GM21737 (cell line): ENCODE measurements at regions not wholly inside any gene's neighbourhood (a gene's known extent, or its start where the extent isn't known, plus 50 kb on each side); places are given as distances from the start of the nearest gene placed in this dataset.
"Not testable (repeated sequence)": the region's sequence is repeated elsewhere in the genome, so short reads cannot be mapped to it uniquely, and the experiment has no call there.

Experiments used
- ATAC-seq: cut with Tn5 transposase; IDR thresholded peaks from one replicate; pipeline ENCODE4 v1.9.1; 2021; ENCODE audit warnings: mild to moderate bottlenecking, moderate library complexity; ENCODE audit not compliant: unreplicated experiment

DNA sequence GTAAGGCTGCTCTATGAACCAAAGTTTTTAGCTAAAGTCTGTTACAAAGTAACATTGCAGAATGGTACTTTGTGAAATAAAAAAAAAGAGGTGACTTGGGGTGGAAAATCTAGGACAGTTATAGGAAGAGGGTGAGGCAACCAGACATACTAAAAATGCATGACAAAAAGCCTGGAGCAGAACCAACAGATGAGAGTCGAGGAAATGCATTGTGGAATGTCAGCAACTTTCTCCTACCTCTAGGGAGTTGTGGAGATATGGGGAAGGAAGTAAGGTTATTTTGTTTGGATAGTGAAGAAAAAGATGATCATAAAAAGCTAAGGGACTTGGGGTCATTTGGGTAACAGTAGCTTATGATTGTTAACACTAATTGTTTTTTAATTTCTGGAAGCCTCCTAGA, 295.6 kb downstream of the S1PR1 start:
- ATAC-seq = no peak

DNA sequence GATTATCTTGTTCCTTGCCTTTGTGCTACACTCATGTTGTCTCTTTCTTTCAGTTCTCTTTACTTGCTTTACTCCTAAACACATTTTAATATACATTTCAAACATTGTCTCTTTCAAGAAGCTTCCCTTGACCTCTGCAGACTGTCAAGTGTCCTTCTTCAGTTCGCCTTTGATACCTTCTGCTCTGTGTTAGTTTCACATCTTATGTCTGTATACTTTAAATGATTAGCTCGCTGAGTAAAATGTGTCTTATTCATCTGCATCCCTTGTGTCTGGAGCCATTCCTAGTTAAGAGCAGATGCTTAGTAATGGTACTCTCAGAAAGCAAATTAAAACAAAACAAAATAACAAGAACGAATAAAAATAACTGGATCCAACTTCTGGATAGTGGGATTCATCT, 303.3 kb downstream of the S1PR1 start:
- no peak for ATAC-seq

DNA sequence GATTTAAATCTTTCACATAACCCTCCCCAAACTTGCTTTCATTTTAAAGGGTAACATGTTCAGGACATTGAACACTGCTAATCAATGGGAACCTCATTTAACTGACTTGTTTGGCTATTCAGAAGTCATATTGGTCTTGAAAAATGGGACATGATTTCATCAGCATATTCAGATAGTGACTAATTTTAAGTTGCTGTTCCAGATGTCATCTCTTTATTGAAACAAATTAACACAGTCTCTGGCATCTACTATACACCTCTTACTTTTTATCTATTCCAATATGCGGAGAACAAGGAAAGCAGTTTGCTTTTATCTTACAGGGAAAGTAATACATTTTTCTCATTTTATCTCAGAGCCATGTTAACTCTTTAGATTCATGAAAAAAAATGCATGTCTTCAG, 310.1 kb downstream of the S1PR1 start:
- ATAC-seq = no peak

DNA sequence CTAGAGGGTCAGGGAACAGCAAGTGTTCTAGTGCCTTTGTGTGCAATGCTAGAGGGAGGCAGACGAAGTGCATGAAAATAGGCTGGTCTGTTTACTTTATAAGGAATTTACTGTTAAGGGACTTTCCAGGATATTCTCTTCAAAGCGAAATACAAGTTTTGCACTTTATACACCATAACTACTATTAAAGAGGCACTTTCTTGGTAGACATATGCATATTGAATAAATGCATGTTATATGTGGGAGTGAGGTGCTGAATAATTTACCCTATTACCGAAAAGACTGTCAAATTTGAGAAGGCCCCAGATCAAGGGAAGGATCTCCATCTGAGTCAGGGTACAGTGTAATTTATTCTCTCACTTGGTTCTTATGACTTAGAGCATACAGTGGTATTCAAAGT, 310.5 kb downstream of the S1PR1 start:
- no peak for ATAC-seq

DNA sequence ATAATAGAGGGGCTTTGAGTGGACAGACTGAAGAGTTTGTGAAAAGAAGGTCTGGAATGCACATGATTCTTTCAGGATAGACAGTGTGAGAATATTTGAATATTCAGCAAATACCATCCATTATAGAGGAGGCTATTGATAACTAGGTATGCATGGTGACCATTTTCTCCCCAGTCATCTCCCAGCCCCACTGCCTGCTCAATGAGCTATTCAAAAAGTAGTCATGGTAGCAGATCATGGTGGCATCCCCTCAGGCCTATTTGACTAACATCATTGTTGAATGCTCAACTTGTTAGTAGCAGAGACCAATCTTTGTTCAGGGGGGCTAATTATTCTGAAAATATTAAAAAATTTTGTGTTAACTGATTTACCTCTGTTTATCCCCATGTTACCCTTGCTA, 311.6 kb downstream of the S1PR1 start:
- ATAC-seq = no peak

DNA sequence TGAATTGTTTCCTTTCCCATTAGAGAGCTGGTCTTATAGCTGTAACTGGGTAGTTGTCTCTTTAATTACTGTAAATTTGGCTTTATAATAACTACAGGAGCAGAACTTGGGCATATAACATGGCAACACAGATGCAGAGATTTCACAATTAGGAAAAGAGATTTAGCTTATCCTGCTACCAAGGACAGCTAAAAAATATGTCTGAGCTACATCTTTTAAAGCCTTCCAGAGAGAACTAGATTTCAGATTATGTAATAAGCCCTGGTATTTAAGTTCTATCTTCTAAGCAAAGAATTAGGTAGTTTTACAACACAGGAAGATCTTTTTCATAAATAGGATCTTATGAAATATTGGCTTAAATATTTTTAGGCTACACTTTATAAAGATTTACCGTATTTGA, 313.8 kb downstream of the S1PR1 start:
- no peak for ATAC-seq

DNA sequence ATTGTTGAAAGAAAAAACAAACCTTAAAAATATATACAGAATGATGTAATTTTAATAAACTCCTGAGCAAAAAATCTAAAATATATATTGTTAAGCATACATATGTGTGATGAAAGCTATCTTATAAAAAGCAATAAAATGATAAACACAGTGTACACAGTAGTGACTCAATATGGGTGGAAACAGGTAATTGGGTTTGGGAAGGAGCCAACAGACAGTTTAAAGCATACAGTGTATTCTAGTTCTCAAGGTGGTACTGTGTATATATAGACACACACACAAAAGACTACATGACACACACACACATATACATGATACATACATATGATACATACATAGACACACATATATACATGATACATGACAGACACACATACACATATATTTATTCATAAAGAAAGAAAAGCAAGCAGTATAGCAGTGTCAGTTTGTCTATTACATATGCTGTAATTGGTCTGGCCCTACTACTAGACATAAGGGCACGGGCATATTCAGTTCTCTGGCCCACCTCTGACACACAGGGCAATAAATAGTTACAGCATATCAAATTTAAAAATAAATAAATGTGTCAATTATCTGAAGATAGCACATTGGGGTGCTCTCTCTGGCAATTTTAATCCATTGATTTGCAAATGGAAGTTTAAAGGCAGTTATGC, 330.2 kb downstream of the S1PR1 start:
- ATAC-seq = no peak

DNA sequence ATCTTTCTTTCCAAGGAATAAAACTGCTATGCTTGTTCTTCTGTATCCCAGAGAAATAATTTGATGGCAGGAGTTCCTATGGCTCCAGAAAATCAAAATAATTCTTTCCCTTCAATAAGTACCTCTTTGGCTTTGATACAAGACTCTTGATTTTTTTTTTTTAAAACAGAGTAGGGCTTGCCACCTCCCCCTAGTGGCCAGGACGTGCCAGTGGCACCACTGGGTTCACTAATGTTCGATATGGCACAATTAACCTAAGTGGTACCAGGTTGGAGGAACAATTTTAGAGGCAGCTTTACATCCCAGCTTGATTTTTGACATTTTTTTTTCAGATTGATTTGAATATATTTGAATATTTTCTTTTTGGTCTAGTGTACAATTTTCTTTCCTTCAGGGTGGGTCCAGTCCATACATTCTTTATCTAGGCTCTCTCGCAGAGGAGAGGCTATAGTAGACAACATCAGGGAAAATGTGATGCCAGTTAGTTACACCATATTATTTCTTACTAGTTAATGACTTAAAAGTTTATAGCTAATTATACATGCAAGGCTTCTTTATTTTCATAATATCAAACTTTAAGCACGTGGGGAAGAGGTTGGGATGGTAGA, 330.9 kb downstream of the S1PR1 start:
- ATAC-seq = peak; percentile 78

DNA sequence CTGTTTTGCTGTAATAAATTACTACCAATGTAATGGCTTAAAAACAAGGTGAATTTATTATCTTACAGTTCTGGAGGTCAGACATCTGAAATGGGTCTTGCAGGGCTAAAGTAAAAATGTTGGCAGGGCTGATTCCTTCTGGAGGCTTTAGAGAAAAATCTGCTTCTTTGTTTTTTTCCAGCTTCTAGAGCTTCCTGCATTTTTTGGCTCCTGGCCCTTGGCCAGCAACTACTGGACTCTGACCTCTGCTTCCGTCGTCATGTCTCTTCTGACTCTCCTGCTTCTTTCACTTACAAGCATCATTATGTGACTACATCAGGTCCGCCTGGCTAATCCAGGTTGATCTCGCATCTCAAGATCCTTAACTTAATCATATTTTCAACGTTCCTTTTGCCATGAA, 350.9 kb downstream of the S1PR1 start:
- ATAC-seq = no peak

DNA sequence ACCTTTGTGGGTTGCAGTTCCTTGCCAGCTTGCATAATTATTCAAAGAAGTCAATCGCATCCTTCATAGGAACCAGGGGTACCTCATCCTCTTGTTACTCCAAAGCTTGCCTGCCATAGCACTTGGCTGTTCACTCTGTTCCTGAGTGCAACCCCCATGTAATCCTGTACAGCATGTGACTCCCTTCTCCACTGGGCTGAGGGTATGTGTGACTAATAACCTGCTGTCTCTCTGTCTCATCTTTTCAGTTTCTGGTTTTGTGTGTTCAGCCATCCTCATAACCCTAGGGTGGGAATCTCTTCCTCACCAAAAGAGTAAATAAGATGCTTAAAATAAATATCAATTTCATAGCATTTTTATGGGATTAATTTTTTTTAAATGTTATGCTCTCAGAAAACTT, 351.9 kb downstream of the S1PR1 start:
- ATAC-seq = no peak

DNA sequence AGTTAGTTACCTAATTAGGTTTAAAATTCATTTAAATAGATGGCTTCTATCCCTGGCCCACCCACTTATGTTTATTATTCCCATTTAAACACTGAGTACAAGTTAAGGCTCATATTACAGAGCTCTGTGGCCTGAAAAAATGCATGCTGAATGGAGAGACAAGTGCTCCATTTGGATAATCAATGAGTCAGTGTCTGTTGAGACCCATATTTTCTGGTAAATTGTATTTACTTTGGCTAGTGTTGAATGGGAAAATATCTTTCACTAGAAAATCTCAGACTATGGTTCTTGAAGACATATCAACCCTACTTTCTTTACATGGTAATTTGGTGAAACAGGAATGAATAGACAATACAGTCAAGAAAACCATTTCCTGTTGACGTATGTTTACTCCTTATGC, 356.0 kb downstream of the S1PR1 start:
- ATAC-seq = no peak

DNA sequence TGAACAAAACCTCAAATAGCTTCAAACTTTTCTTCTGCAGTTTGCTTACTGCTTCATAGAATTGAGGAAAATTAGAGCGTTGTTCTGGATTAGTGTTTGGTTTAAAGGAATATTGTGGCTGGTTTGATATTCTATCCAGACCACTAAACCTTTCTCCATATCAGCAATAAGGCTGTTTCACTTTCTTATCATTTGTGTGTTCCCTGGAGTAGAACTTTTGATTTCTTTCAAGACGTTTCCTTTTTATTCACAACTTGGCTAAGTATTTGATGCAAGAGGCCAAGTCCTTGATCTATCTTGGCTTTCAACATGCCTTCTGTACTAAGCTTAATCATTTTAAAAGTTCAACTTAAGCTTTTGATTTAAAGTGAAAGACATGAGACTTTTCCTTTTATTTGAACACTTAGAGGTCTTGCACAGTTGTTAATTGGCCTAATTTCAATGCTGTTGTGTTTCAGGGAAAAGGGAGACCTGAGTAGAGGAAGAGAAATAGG, 359.1 kb downstream of the S1PR1 start:
- ATAC-seq = no peak

DNA sequence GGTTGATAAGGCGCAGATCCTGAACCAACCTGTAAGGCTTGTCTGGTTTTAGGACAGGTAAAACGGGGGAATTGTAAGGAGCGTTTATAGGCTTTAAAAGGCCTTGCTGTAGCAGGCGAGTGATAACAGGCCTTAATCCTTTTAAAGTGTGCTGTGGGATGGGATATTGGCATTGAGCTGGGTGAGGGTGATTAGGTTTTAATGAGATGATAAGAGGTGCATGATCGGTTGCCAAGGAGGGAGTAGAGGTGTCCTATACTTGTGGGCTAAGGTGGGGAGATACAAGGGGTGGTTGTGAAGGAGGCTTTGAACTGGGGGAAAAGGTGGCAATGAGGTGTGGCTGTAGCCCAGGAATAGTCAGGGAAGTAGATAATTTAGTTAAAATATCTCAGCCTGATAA, 363.8 kb downstream of the S1PR1 start:
- ATAC-seq = not testable (repeated sequence)

DNA sequence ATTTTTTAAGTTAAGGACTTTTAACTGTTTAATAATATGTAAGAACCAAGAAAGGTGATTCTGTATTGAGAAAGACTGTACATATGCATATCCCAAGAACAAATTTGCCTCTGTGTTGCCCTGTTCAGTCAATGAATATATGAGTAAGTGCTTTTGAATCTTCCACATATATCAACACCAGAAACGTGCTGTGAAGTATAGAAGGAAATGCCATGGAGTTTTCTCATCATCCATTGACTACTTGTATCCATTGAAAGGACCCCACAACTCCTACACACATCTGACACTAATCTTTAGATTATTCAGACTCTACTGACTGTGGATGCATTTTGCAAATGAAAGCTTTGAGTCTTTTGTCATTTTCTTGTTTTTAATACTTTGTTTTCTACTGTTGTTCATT, 366.9 kb downstream of the S1PR1 start:
- ATAC-seq = no peak

DNA sequence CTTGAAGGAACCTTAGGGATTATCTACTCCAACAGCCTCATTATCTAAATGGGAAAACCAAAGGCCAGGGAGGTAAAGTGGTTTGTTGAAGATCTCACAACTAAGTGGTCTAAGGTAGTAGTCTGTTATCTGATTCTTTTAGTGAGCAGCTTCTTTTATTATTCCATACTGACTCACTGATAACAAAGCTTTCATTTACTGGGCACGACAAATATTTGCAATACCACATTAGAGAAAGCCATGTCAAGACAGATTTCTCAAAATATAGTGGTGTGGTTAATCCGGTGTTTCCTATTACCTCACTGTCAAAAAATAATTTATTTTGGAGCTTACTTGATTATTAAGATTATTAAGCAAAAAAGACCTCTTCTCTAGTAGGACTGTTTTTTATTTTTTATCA, 369.1 kb downstream of the S1PR1 start:
- ATAC-seq = no peak

DNA sequence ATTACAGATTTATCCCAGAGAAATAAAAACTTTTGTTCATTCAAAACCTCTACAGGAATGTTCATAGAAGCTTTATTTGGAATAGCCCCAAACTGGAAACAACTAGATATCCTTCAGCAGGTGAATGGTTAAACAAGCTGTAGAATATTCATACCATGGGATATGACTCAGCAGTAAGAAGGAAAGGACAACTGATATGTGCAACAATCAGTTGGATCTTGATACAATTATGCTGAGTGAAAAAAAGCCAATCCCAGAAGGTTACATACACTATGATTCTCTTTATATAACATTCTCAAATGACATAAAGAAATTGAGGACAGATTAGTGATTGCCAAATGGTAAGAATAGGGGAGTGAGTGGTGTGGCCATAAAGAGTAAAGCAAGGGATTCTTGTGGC, 376.7 kb downstream of the S1PR1 start:
- no peak for ATAC-seq

DNA sequence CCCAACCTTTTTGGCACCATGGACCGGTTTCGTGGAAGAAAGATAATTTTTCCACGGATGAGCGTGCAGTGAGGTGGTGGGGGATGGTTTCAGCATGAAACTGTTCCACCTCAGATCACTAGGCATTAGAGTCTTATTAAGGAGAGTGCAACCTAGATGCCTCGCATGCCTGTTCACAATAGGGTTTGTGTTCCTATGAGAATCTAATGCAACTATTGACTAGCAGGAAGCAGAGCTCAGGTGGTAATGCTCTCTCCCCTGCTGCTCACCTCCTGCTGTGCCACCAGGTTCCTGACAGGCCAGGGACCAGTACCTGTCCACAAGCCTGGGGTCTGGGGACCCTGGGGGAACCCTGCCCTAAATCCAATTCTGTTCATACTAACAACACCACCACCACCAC, 377.8 kb downstream of the OLFM3 start:
- ATAC-seq = no peak

DNA sequence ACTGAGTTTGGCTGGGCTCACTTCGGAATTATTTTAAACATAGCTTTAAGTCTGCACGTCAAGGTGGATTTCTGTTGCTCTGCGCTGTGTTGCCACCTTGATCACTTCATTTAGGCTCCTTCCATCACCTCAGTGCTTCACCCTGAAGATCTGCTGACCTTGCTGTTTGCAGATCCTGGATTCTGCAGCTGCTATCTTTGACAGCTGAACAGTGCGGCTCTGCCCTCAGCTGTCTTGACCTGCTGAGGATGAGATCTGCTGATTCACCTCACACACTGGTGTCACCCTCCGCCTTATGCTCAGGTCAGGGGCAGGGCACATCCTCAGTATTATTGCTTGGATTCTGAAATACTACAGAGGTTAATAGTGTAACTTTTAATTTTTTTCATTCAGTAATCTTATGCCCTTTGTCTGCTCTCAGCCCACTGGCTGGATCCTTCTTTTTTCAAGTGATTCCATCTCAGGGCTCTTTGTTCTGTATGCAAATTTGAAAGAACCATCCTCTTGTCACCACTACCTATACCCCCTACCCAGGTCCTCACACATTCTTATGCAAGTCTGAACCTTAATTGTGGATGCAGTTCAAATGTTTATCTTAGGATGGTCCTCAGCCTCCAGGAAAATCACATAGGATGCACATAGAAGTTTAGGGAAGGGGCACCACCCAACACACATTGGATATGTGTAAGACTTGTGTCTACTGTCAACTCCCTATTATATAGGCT, 364.0 kb downstream of the OLFM3 start:
- no peak for ATAC-seq

DNA sequence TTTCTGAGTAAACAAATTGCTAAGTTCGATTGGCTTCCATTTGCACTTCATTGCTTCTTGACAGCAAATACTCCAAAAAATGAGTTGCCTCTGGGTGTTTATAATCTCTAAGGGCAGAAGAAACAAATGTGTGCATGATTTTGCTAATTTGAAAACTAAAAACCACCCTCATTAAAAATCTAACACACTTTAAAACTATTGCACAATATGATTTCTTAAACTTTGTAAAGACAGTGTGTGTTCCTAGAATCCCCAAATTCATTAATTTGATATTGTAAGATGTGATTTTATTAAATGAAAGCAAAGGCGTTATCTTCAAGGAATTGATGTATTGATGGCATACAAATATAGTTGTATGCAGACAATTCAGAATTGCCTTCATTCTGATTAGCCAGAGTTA, 350.9 kb downstream of the OLFM3 start:
- ATAC-seq = no peak

DNA sequence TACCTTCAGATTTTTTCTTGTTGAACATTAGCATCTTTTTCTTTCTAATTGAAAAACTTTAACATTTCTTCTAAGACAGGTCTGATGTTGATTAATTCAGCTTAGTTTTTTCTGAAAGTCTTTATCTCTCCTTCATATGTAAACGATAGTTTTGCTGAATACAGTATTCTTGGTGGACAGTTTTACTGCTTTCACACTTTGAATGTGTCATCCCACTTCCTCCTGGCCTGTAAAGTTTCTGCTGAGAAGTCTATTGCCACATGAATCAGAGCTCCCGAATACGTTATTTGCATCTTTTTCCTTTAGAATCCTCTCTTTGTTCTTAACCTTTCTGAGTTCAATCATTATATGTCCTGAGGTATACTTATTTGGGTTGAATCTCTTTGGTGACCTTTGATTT, 344.2 kb downstream of the OLFM3 start:
- no peak for ATAC-seq

DNA sequence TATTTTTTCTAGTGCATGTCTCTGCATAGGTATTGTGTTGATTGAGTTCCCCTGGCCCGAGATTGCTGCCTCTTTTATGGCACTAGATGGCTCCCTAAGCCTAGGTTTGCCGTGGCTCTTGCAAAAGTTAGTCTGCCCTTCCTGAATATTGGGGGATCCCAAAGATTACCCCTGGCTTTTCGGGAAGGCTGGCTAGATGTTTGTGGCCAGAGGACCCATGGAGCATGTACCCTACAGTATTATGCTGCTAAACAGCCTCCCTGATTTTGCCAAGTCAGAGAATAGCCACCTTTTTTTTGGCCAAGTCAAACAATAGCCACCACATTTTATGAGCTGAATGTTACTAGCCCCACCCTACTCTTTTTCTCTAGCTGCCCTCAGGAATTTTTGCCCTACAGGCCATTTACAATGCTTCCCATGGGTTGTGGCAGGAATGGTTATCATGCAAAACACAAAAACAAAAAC, 343.2 kb downstream of the OLFM3 start:
- no peak for ATAC-seq

DNA sequence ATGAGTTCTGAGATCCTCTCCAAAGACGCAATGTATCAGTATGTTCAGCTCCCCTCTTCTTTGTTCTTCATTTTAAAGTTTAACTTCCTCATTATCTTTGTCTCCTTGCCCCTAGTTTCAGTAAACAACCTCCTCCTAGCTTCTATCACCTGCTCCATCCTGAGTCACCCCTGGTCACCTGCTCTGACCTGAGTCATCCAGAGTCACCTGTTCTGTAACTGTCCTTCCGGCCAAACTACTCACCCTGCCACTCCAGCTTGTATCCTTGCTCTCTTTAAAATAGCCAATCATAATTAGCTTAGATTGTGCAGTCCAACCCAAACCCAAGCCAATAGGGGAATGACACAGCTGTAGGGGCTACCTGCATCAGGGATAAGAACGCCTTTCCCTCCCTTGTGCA, 332.0 kb downstream of the OLFM3 start:
- no peak for ATAC-seq
